Ishikawa (cell line): ENCODE measurements at regions not wholly inside any gene's neighbourhood (a gene's known extent, or its start where the extent isn't known, plus 50 kb on each side); places are given as distances from the start of the nearest gene placed in this dataset.

Experiments
- CEBPB ChIP-seq: IDR thresholded peaks from 2 replicates; pipeline ENCODE4 v1.6.1; 2012
- CREB1 ChIP-seq: IDR thresholded peaks from 2 replicates; pipeline ENCODE4 v1.6.1; 2012; ENCODE audit warnings: low read depth
- EGR1 ChIP-seq: IDR thresholded peaks from 2 replicates; pipeline ENCODE4 v1.6.1; 2012
- EP300 ChIP-seq: IDR thresholded peaks from 2 replicates; pipeline ENCODE4 v1.6.1; 2012; ENCODE audit warnings: borderline replicate concordance
- FOXM1 ChIP-seq: IDR thresholded peaks from 2 replicates; pipeline ENCODE4 v1.6.1; 2012; ENCODE audit warnings: low read depth, borderline replicate concordance
- NFIC ChIP-seq: IDR thresholded peaks from 2 replicates; pipeline ENCODE4 v1.6.1; 2012
- RAD21 ChIP-seq: IDR thresholded peaks from 2 replicates; pipeline ENCODE4 v1.6.1; 2012; ENCODE audit warnings: low read depth
- TAF1 ChIP-seq: IDR thresholded peaks from 2 replicates; pipeline ENCODE4 v1.6.1; 2012; ENCODE audit warnings: low read depth, mild to moderate bottlenecking
- TCF12 ChIP-seq: IDR thresholded peaks from 2 replicates; pipeline ENCODE4 v1.6.1; 2012; ENCODE audit warnings: low read depth
- TEAD4 ChIP-seq: IDR thresholded peaks from 2 replicates; pipeline ENCODE4 v1.6.1; 2012
- YY1 ChIP-seq: IDR thresholded peaks from 2 replicates; pipeline ENCODE4 v1.6.1; 2012; ENCODE audit warnings: low read depth
- ZBTB7A ChIP-seq: IDR thresholded peaks from 2 replicates; pipeline ENCODE4 v1.6.1; 2012; ENCODE audit warnings: low read depth
- TF ChIP-seq, protein P1 (sequence below): IDR thresholded peaks from 2 replicates; pipeline ENCODE4 v1.6.1; 2012
- TF ChIP-seq, protein P2 (sequence below): IDR thresholded peaks from 2 replicates; pipeline ENCODE4 v1.6.1; 2012
- TF ChIP-seq, protein P3 (sequence below): IDR thresholded peaks from 2 replicates; pipeline ENCODE4 v1.6.1; 2012; ENCODE audit warnings: low read depth, mild to moderate bottlenecking

- no peak for TF ChIP-seq EGR1
- TF ChIP-seq, protein P1, sequence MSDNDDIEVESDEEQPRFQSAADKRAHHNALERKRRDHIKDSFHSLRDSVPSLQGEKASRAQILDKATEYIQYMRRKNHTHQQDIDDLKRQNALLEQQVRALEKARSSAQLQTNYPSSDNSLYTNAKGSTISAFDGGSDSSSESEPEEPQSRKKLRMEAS: no peak
- TF ChIP-seq TCF12: no peak
- TF ChIP-seq CEBPB: no peak
- TF ChIP-seq FOXM1: no peak
- TF ChIP-seq, protein P2, sequence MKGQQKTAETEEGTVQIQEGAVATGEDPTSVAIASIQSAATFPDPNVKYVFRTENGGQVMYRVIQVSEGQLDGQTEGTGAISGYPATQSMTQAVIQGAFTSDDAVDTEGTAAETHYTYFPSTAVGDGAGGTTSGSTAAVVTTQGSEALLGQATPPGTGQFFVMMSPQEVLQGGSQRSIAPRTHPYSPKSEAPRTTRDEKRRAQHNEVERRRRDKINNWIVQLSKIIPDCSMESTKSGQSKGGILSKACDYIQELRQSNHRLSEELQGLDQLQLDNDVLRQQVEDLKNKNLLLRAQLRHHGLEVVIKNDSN: no peak
- TF ChIP-seq TAF1: no peak
- TF ChIP-seq CREB1: no peak
- TF ChIP-seq EP300: no peak
- TF ChIP-seq, protein P3, sequence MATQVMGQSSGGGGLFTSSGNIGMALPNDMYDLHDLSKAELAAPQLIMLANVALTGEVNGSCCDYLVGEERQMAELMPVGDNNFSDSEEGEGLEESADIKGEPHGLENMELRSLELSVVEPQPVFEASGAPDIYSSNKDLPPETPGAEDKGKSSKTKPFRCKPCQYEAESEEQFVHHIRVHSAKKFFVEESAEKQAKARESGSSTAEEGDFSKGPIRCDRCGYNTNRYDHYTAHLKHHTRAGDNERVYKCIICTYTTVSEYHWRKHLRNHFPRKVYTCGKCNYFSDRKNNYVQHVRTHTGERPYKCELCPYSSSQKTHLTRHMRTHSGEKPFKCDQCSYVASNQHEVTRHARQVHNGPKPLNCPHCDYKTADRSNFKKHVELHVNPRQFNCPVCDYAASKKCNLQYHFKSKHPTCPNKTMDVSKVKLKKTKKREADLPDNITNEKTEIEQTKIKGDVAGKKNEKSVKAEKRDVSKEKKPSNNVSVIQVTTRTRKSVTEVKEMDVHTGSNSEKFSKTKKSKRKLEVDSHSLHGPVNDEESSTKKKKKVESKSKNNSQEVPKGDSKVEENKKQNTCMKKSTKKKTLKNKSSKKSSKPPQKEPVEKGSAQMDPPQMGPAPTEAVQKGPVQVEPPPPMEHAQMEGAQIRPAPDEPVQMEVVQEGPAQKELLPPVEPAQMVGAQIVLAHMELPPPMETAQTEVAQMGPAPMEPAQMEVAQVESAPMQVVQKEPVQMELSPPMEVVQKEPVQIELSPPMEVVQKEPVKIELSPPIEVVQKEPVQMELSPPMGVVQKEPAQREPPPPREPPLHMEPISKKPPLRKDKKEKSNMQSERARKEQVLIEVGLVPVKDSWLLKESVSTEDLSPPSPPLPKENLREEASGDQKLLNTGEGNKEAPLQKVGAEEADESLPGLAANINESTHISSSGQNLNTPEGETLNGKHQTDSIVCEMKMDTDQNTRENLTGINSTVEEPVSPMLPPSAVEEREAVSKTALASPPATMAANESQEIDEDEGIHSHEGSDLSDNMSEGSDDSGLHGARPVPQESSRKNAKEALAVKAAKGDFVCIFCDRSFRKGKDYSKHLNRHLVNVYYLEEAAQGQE: no peak
- no peak for TF ChIP-seq TEAD4
- TF ChIP-seq NFIC: no peak
Measured at GRCh38 chr12:131218026-131218922, 264.6 kb downstream of the ADGRD1 start.

GRCh38 chr12:131218923-131219669 lies 265.4 kb downstream of the ADGRD1 start:
- TF ChIP-seq TCF12 (no peak), TEAD4 (no peak), RAD21 (no peak), CREB1 (no peak), YY1 (no peak), EGR1 (no peak), ZBTB7A (no peak), NFIC (no peak), EP300 (no peak), TAF1 (no peak)

- no peak for TF ChIP-seq NFIC
- no peak for TF ChIP-seq TAF1
- TF ChIP-seq EGR1: no peak
- TF ChIP-seq FOXM1: no peak
- TF ChIP-seq TCF12: no peak
- no peak for TF ChIP-seq CEBPB
- TF ChIP-seq RAD21: no peak
Measured at GRCh38 chr12:131219670-131220330, 266.1 kb downstream of the ADGRD1 start.

DNA sequence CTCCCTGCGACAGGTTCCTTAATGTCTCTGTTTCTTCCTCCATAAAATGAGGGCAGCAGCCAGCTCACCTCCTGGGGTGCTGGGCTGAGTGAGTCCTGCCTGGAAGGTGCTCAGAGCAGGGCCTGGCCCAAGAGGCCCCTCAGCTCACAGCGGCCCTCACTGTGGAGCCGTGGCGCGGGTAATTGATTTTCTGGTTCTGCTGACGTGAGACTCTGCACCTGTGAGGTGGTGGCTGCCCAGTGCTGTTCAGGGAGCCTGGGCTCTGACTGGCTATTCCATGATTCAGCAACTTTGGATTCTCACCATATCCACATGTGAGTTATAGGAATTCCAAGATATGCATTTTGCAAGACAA lies 266.6 kb downstream of the ADGRD1 start:
- TF ChIP-seq RAD21 (no peak), FOXM1 (no peak), ZBTB7A (no peak), YY1 (no peak), EGR1 (no peak), TAF1 (no peak), NFIC (no peak), TCF12 (no peak)
- TF ChIP-seq, protein P3: no peak
- TF ChIP-seq, protein P2: no peak

- TF ChIP-seq CEBPB (no peak), TCF12 (no peak), NFIC (no peak), TAF1 (no peak), EP300 (no peak), YY1 (no peak)
- TF ChIP-seq, protein P1: no peak
- TF ChIP-seq, protein P3: no peak
Measured at GRCh38 chr12:131221061-131221956, 267.6 kb downstream of the ADGRD1 start.
